GM19043 (cell line): ENCODE measurements at regions not wholly inside any gene's neighbourhood (a gene's known extent, or its start where the extent isn't known, plus 50 kb on each side); places are given as distances from the start of the nearest gene placed in this dataset.

Source experiments
- ATAC-seq: cut with Tn5 transposase; IDR thresholded peaks from one replicate; pipeline ENCODE4 v1.9.1; 2021; ENCODE audit warnings: low read depth; ENCODE audit not compliant: unreplicated experiment

- ATAC-seq, result no peak
These were observed 972.8 kb downstream of the DTWD2 start for GRCh38 chr5:118015511-118015910.

GRCh38 chr5:118009741-118010297 lies 978.5 kb downstream of the DTWD2 start:
- no peak for ATAC-seq

GRCh38 chr5:118008779-118009178 lies 979.6 kb downstream of the DTWD2 start:
- ATAC-seq, result no peak

- no peak for ATAC-seq
These were observed 981.1 kb downstream of the DTWD2 start for GRCh38 chr5:118007262-118007661.

- no peak for ATAC-seq
These were observed 982.1 kb downstream of the DTWD2 start for GRCh38 chr5:118006219-118006618.

- no peak for ATAC-seq
These were observed 988.3 kb downstream of the DTWD2 start for GRCh38 chr5:117999939-118000549.

GRCh38 chr5:117982691-117983090 lies 1005.7 kb downstream of the DTWD2 start:
- ATAC-seq, result no peak

GRCh38 chr5:117973785-117974184 lies 1014.6 kb downstream of the DTWD2 start:
- no peak for ATAC-seq

- no peak for ATAC-seq
These were observed 1032.5 kb downstream of the DTWD2 start for GRCh38 chr5:117955831-117956230.

GRCh38 chr5:117954331-117954730 lies 1034.0 kb downstream of the DTWD2 start:
- ATAC-seq, result no peak

GRCh38 chr5:117953272-117953671 lies 1035.1 kb downstream of the DTWD2 start:
- ATAC-seq, result no peak

- no peak for ATAC-seq
These were observed 1040.5 kb downstream of the DTWD2 start for GRCh38 chr5:117947836-117948235.

- no peak for ATAC-seq
These were observed 1041.2 kb downstream of the DTWD2 start for GRCh38 chr5:117947121-117947520.

- ATAC-seq, result no peak
These were observed 1043.1 kb downstream of the DTWD2 start for GRCh38 chr5:117945258-117945657.

- ATAC-seq, result no peak
These were observed 1044.8 kb downstream of the DTWD2 start for GRCh38 chr5:117943541-117943940.

GRCh38 chr5:117942861-117943519 lies 1045.4 kb downstream of the DTWD2 start:
- ATAC-seq, result no peak

- no peak for ATAC-seq
These were observed 1095.1 kb downstream of the DTWD2 start for GRCh38 chr5:117893211-117893610.

GRCh38 chr5:117892360-117892759 lies 1096.0 kb downstream of the DTWD2 start:
- ATAC-seq, result no peak

- ATAC-seq, result no peak
These were observed 1098.8 kb downstream of the DTWD2 start for GRCh38 chr5:117889596-117889995.

- ATAC-seq, result peak; percentile 89
These were observed 1099.7 kb downstream of the DTWD2 start for GRCh38 chr5:117888688-117889087.

GRCh38 chr5:117881426-117882230 lies 1106.7 kb downstream of the DTWD2 start:
- ATAC-seq, result no peak
